IMR-90 (cell line): ENCODE measurements at regions not wholly inside any gene's neighbourhood (a gene's known extent, or its start where the extent isn't known, plus 50 kb on each side); places are given as distances from the start of the nearest gene placed in this dataset.

ENCODE experiments used
- CTCF ChIP-seq: conservative IDR thresholded peaks from 2 replicates; pipeline ENCODE4 v1.5.1; 2012; ENCODE audit warnings: mild to moderate bottlenecking, low read depth, low read length, improper control_type of control experiment
- MAZ ChIP-seq: IDR thresholded peaks from 2 replicates; pipeline ENCODE4 v1.6.1; 2012; ENCODE audit warnings: low read depth, mild to moderate bottlenecking, low read length, improper control_type of control experiment, moderate library complexity, borderline replicate concordance
- POLR2A ChIP-seq: IDR thresholded peaks from 2 replicates; pipeline ENCODE4 v1.6.1; 2012; ENCODE audit warnings: mild to moderate bottlenecking, low read depth, low read length
- RFX5 ChIP-seq: IDR thresholded peaks from 2 replicates; pipeline ENCODE4 v1.8.0; 2012; ENCODE audit warnings: low read depth, mild to moderate bottlenecking, low read length, moderate library complexity
- SMC3 ChIP-seq: fragments of 150-350 bp; IDR thresholded peaks from 2 replicates; pipeline ENCODE4 v1.6.1; 2016; ENCODE audit warnings: low read depth, mild to moderate bottlenecking, antibody characterized with exemption, low read length, moderate library complexity

DNA sequence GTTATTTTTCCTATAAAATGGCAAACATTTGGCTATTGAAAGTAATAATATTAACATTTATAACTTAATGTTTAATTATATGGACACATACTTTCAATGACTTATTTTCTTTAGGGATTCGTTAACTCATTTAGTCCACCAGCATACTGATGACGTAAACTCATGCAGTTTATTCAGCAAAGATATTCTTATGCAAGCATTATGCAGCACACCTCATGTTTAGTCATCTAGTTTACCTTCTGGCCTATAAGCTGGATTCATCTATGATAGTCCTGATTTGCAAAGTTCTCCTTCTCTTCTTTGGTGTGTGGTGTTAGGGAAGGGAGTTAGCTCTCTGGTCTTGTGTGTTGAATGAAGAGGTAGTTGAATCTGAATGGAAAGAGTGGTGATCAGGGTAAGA lies 60.0 kb downstream of the OR2J2 start:
- no peak for TF ChIP-seq SMC3
- no peak for TF ChIP-seq CTCF
- no peak for TF ChIP-seq RFX5
- TF ChIP-seq POLR2A: no peak
- no peak for TF ChIP-seq MAZ
